HepG2 (cell line): ENCODE measurements at regions not wholly inside any gene's neighbourhood (a gene's known extent, or its start where the extent isn't known, plus 50 kb on each side); places are given as distances from the start of the nearest gene placed in this dataset.

Experiments used
- ATAC-seq: fragments of 200-7000 bp; cut with Tn5 transposase; 3 replicates; pipeline ENCODE4 v1.9.1; 2020; ENCODE audit warnings: mild to moderate bottlenecking, moderate library complexity
- BruUV-seq: library from RNA; stranded (reverse); fragments of 400-500 nt; replicated peaks from 2 replicates; lab custom pipeline; 2021; lab: Mats Ljungman, UMichigan
- CTCF ChIA-PET: fragments of 300-600 bp; formaldehyde crosslinking; extraction: SDS; loops from one replicate; lab custom pipeline; 2021; ENCODE audit warnings: low total read pairs, inconsistent platforms, low intra/inter-chr PET ratio; lab: Yijun Ruan, JAX
- POLR2A ChIA-PET: fragments of 350-600 bp; sonication (Branson Sonifier 250); formaldehyde crosslinking; loops from one replicate; lab custom pipeline; 2020; ENCODE audit warnings: antibody characterized with exemption, inconsistent platforms; lab: Yijun Ruan, JAX
- DNase-seq: peaks from one replicate; pipeline ENCODE4 v3.0.0-alpha.2; 2015; ENCODE audit warnings: low spot score
- FAIRE-seq: peaks from 3 replicates; lab custom pipeline; 2011; peaks lifted over from hg19 to GRCh38; lab: Jason Lieb, UNC
- H2AFZ ChIP-seq: one replicate; pipeline ENCODE4 v1.6.1; 2011; ENCODE audit warnings: low read length, inconsistent platforms
- H3K27ac ChIP-seq: fragments of 300-600 bp; 3 replicates; pipeline ENCODE4 v1.8.0; 2011; ENCODE audit warnings: mixed run types, mild to moderate bottlenecking, mixed read lengths, low read length, inconsistent platforms; ENCODE audit not compliant: insufficient read depth; ENCODE audit errors: extremely low read length
- H3K27me3 ChIP-seq, 2 experiments: fragments of 200-600 bp in 1 of 2; 2 replicates in 1 of 2; 3 replicates in 1 of 2; pipeline versions ENCODE4 v1.6.0 to v1.8.0; 2011; ENCODE audit warnings: low read length in 2 of 2, mild to moderate bottlenecking in 2 of 2, moderate library complexity in 2 of 2, inconsistent platforms in 1 of 2; ENCODE audit not compliant: insufficient read depth in 2 of 2, control insufficient read depth in 1 of 2
- H3K36me3 ChIP-seq, 2 experiments: fragments of 200-600 bp in 1 of 2; replicated peaks in 1 of 2; 2 replicates in 1 of 2; 3 replicates in 1 of 2; pipeline versions ENCODE4 v1.5.1 to v1.8.0; 2011; ENCODE audit warnings: low read length in 2 of 2, inconsistent platforms in 1 of 2; ENCODE audit not compliant: insufficient read depth in 2 of 2, control insufficient read depth in 1 of 2
- H3K4me1 ChIP-seq: 2 replicates; pipeline ENCODE4 v1.5.1; 2012; ENCODE audit warnings: low read length, inconsistent platforms; ENCODE audit not compliant: insufficient read depth
- H3K4me2 ChIP-seq: 2 replicates; pipeline ENCODE4 v1.6.0; 2011; ENCODE audit warnings: low read depth, low read length, inconsistent platforms
- H3K4me3 ChIP-seq, 3 experiments: fragments of 200-600 bp in 1 of 3; sonication (generic), shearing (Covaris generic) in 1 of 3; replicated peaks in 1 of 3; 2 replicates each; pipeline ENCODE4 v1.5.1; 2011 to 2016; ENCODE audit warnings: low read length in 3 of 3, inconsistent platforms in 2 of 3, low read depth in 2 of 3, mild to moderate bottlenecking in 2 of 3, control low read depth in 1 of 3, mixed read lengths in 1 of 3; ENCODE audit not compliant: insufficient read depth in 1 of 3
- H3K79me2 ChIP-seq: one replicate; pipeline ENCODE4 v1.6.1; 2011; ENCODE audit warnings: low read length, inconsistent platforms; ENCODE audit not compliant: insufficient read depth
- H3K9ac ChIP-seq: 2 replicates; pipeline ENCODE4 v1.6.0; 2011; ENCODE audit warnings: mild to moderate bottlenecking, low read depth, low read length, inconsistent platforms; ENCODE audit not compliant: insufficient read depth
- H3K9me3 ChIP-seq: 2 replicates; pipeline ENCODE4 v1.5.1; 2012; ENCODE audit warnings: mild to moderate bottlenecking, low read length
- H4K20me1 ChIP-seq: 2 replicates; pipeline ENCODE4 v1.6.0; 2011; ENCODE audit warnings: inconsistent platforms, mild to moderate bottlenecking, low read length, moderate library complexity; ENCODE audit not compliant: insufficient read depth
- ATRX ChIP-seq: sonication (generic); formaldehyde crosslinking; IDR thresholded peaks from 2 replicates; pipeline ENCODE4 v1.4.0; 2020; ENCODE audit warnings: missing genetic modification reagents, borderline replicate concordance
- BATF2 ChIP-seq: sonication (generic); formaldehyde crosslinking; IDR thresholded peaks from 2 replicates; pipeline ENCODE4 v1.8.0; 2022; ENCODE audit warnings: mild to moderate bottlenecking, missing genetic modification reagents, moderate library complexity
- CC2D1A ChIP-seq: sonication (generic); formaldehyde crosslinking; IDR thresholded peaks from 2 replicates; pipeline ENCODE4 v1.8.1; 2023; ENCODE audit warnings: mild to moderate bottlenecking, missing genetic modification reagents
- ETS1 ChIP-seq: sonication (generic); formaldehyde crosslinking; IDR thresholded peaks from 2 replicates; pipeline ENCODE4 v1.4.0; 2020; ENCODE audit warnings: missing genetic modification reagents
- GMEB1 ChIP-seq: sonication (generic); formaldehyde crosslinking; IDR thresholded peaks from 2 replicates; pipeline ENCODE4 v1.5.1; 2020; ENCODE audit warnings: missing genetic modification reagents, mild to moderate bottlenecking, borderline replicate concordance
- NFE2L2 ChIP-seq: fragments of 150-350 bp; IDR thresholded peaks from 2 replicates; pipeline ENCODE4 v1.6.1; 2014; ENCODE audit warnings: low read length
- NFKBIZ ChIP-seq: IDR thresholded peaks from 2 replicates; pipeline ENCODE4 v1.6.1; 2018; ENCODE audit warnings: missing genetic modification reagents, missing compliant biosample characterization
- NR1H2 ChIP-seq: sonication (generic); formaldehyde crosslinking; IDR thresholded peaks from 2 replicates; pipeline ENCODE4 v1.8.1; 2022; ENCODE audit warnings: low read depth, missing genetic modification reagents, borderline replicate concordance
- PAXIP1 ChIP-seq: sonication (generic); formaldehyde crosslinking; conservative IDR thresholded peaks from 2 replicates; pipeline ENCODE4 v1.4.0; 2020; ENCODE audit warnings: mild to moderate bottlenecking, missing genetic modification reagents, moderate library complexity
- SIX4 ChIP-seq: sonication (generic); formaldehyde crosslinking; IDR thresholded peaks from 2 replicates; pipeline ENCODE4 v1.4.0; 2020; ENCODE audit warnings: missing genetic modification reagents
- ZKSCAN1 ChIP-seq: fragments of 150-350 bp; IDR thresholded peaks from 2 replicates; pipeline ENCODE4 v1.6.1; 2014; ENCODE audit warnings: low read length
- ZNF121 ChIP-seq: sonication (generic); formaldehyde crosslinking; IDR thresholded peaks from 2 replicates; pipeline ENCODE4 v1.5.0; 2020; ENCODE audit warnings: mild to moderate bottlenecking, missing genetic modification reagents
- ZNF589 ChIP-seq: sonication (generic); formaldehyde crosslinking; conservative IDR thresholded peaks from 2 replicates; pipeline ENCODE4 v1.8.0; 2022; ENCODE audit warnings: mild to moderate bottlenecking, moderate library complexity, missing genetic modification reagents
- WGBS: methylation state at CpG from one replicate; pipeline ENCODE4 v1.1.6; 2017; ENCODE audit warnings: low lambda C conversion rate; 5-methylcytosine and 5-hydroxymethylcytosine counted together
- in situ Hi-C: cut with HindIII; loops from 2 replicates; pipeline ENCODE4 v1.10.0; 2017; ENCODE audit warnings: low pct_unique_long_range_greater_than_20kb; ENCODE audit not compliant: extremely low pct_ligation_motif_present
- intact Hi-C: fragments of 100-400 bp; cut with micrococcal nuclease; formaldehyde crosslinking; loops from one replicate; pipeline ENCODE4 v1.10.0; 2022; ENCODE audit not compliant: unreplicated experiment

GRCh38 chr18:38801640-38802039, 1236.0 kb upstream of the CELF4 start:
- no peaks in the 10 kb centered on the region for H3K36me3 ChIP-seq
- H3K27ac ChIP-seq, result no peak overlapping the region
- no peak overlapping the region for H3K4me2 ChIP-seq
- H3K4me3 ChIP-seq, result no peak overlapping the region
- FAIRE-seq (no peak), ATAC-seq (no peak), DNase-seq (no peak)
- POLR2A ChIA-PET, result no interaction called here
- no peaks in the 10 kb centered on the region for H4K20me1 ChIP-seq
- CTCF ChIA-PET, result no interaction called here
- no peak overlapping the region for H3K9ac ChIP-seq
- in situ Hi-C loops (no loop called here), intact Hi-C loops (no loop called here)
- no peaks in the 10 kb centered on the region for H3K9me3 ChIP-seq
- TF ChIP-seq ZNF121 (CRISPR knock-in tag) (no peak), ATRX (CRISPR knock-in tag) (no peak), BATF2 (CRISPR knock-in tag) (no peak), NR1H2 (CRISPR knock-in tag) (no peak), ZNF589 (no peak), NFE2L2 (no peak), CC2D1A (CRISPR knock-in tag) (no peak), ETS1 (CRISPR knock-in tag) (no peak), GMEB1 (CRISPR knock-in tag) (no peak), PAXIP1 (CRISPR knock-in tag) (no peak), ZKSCAN1 (no peak), SIX4 (no peak), NFKBIZ (CRISPR knock-in tag) (no peak)
- BruUV-seq, result no TSS peak
- H2AFZ ChIP-seq, result no peak overlapping the region
- no peaks in the 10 kb centered on the region for H3K27me3 ChIP-seq
- no peaks in the 10 kb centered on the region for H3K79me2 ChIP-seq
- 0% methylated on average over 2 of the region's 2 CpGs for WGBS
- H3K4me1 ChIP-seq, result no peaks in the 10 kb centered on the region
